HepG2 (cell line): ENCODE measurements at regions not wholly inside any gene's neighbourhood (a gene's known extent, or its start where the extent isn't known, plus 50 kb on each side); places are given as distances from the start of the nearest gene placed in this dataset.

Experiments
- ATF6 ChIP-seq: sonication (generic); formaldehyde crosslinking; conservative IDR thresholded peaks from 2 replicates; pipeline ENCODE4 v1.4.0; 2020; ENCODE audit warnings: missing genetic modification reagents
- CENPX ChIP-seq: sonication (generic); formaldehyde crosslinking; IDR thresholded peaks from 2 replicates; pipeline ENCODE4 v1.9.0; 2021; ENCODE audit warnings: mild to moderate bottlenecking, missing genetic modification reagents, moderate library complexity
- ESRRA ChIP-seq: sonication (generic); formaldehyde crosslinking; IDR thresholded peaks from 2 replicates; pipeline ENCODE4 v1.5.1; 2020; ENCODE audit warnings: mild to moderate bottlenecking, low read depth, missing genetic modification reagents
- GPN1 ChIP-seq: sonication (generic); formaldehyde crosslinking; IDR thresholded peaks from 2 replicates; pipeline ENCODE4 v1.5.1; 2020; ENCODE audit warnings: missing genetic modification reagents, borderline replicate concordance
- KLF16 ChIP-seq, 2 experiments: sonication (generic) in 1 of 2; formaldehyde crosslinking in 1 of 2; IDR thresholded peaks; 2 replicates each; pipeline versions ENCODE4 v1.6.1 to v1.8.0; 2016 to 2023; ENCODE audit warnings: missing genetic modification reagents in 2 of 2, missing compliant biosample characterization in 1 of 2
- LCORL ChIP-seq, 2 experiments: fragments of 450-650 bp in 1 of 2; sonication (generic) in 1 of 2; formaldehyde crosslinking in 1 of 2; IDR thresholded peaks; 2 replicates each; pipeline versions ENCODE4 v1.5.0 to v1.6.1; 2017 to 2020; ENCODE audit warnings: antibody characterized with exemption in 1 of 2, missing genetic modification reagents in 1 of 2
- MAZ ChIP-seq, 2 experiments: sonication (generic) in 1 of 2; formaldehyde crosslinking in 1 of 2; IDR thresholded peaks; 2 replicates each; pipeline versions ENCODE4 v1.5.0 to v1.6.1; 2012 to 2020; ENCODE audit warnings: low read depth in 2 of 2, mild to moderate bottlenecking in 2 of 2, borderline replicate concordance in 1 of 2, improper control_type of control experiment in 1 of 2, low read length in 1 of 2, missing genetic modification reagents in 1 of 2, moderate library complexity in 1 of 2
- PHF21A ChIP-seq: sonication (generic); formaldehyde crosslinking; IDR thresholded peaks from 2 replicates; pipeline ENCODE4 v1.5.0; 2020; ENCODE audit warnings: mild to moderate bottlenecking, missing genetic modification reagents
- SATB2 ChIP-seq: sonication (generic); formaldehyde crosslinking; IDR thresholded peaks from 2 replicates; pipeline ENCODE4 v1.5.0; 2020; ENCODE audit warnings: missing genetic modification reagents
- THRA ChIP-seq: sonication (generic); formaldehyde crosslinking; IDR thresholded peaks from 2 replicates; pipeline ENCODE4 v1.4.0; 2020; ENCODE audit warnings: missing genetic modification reagents, borderline replicate concordance
- UBTF ChIP-seq: sonication (generic); formaldehyde crosslinking; IDR thresholded peaks from 2 replicates; pipeline ENCODE4 v1.4.0; 2020; ENCODE audit warnings: mild to moderate bottlenecking, missing genetic modification reagents
- ZEB1 ChIP-seq: IDR thresholded peaks from 2 replicates; pipeline ENCODE4 v1.6.1; 2012; ENCODE audit warnings: mild to moderate bottlenecking, low read depth, inconsistent platforms; ENCODE audit not compliant: insufficient replicate concordance
- ZNF20 ChIP-seq: sonication (generic); formaldehyde crosslinking; IDR thresholded peaks from 2 replicates; pipeline ENCODE4 v1.4.0; 2020; ENCODE audit warnings: mild to moderate bottlenecking, moderate library complexity, missing genetic modification reagents
- ZNF558 ChIP-seq: sonication (generic); formaldehyde crosslinking; IDR thresholded peaks from 2 replicates; pipeline ENCODE4 v1.9.0; 2022; ENCODE audit warnings: mild to moderate bottlenecking, missing genetic modification reagents, borderline replicate concordance
- ZNF639 ChIP-seq: conservative IDR thresholded peaks from 2 replicates; pipeline ENCODE4 v1.6.1; 2018; ENCODE audit warnings: missing genetic modification reagents
- ZNF720 ChIP-seq: sonication (generic); formaldehyde crosslinking; IDR thresholded peaks from 2 replicates; pipeline ENCODE4 v1.4.0; 2020; ENCODE audit warnings: missing genetic modification reagents

GRCh38 chr1:3965693-3966092 lies 65.6 kb upstream of the C1orf174 start (continued):
- TF ChIP-seq ATF6 (CRISPR knock-in tag), result no peak
- no peak for TF ChIP-seq KLF16 (CRISPR knock-in tag; IDR thresholded peaks at IDR 0.05)
- no peak for TF ChIP-seq ZNF639 (CRISPR knock-in tag)
- no peak for TF ChIP-seq PHF21A (CRISPR knock-in tag)
- no peak for TF ChIP-seq ESRRA (CRISPR knock-in tag)
- no peak for TF ChIP-seq ZNF720 (CRISPR knock-in tag)
- no peak for TF ChIP-seq CENPX (CRISPR knock-in tag)
- no peak for TF ChIP-seq ZEB1
- no peak for TF ChIP-seq SATB2 (CRISPR knock-in tag)
- no peak for TF ChIP-seq THRA
- TF ChIP-seq LCORL (IDR thresholded peaks at IDR 0.05), result no peak
- no peak for TF ChIP-seq LCORL (CRISPR knock-in tag; IDR thresholded peaks at IDR 0.05)
- no peak for TF ChIP-seq ZNF558
- no peak for TF ChIP-seq GPN1 (CRISPR knock-in tag)
- TF ChIP-seq UBTF (CRISPR knock-in tag), result no peak
- no peak for TF ChIP-seq ZNF20 (CRISPR knock-in tag)
- no peak for TF ChIP-seq MAZ (IDR thresholded peaks at IDR 0.05; ENCODE audit: borderline replicate concordance, low read depth, low read length)
- no peak for TF ChIP-seq MAZ (CRISPR knock-in tag; IDR thresholded peaks at IDR 0.05; ENCODE audit: low read depth)
